GM18505 (cell line): ENCODE measurements at regions not wholly inside any gene's neighbourhood (a gene's known extent, or its start where the extent isn't known, plus 50 kb on each side); places are given as distances from the start of the nearest gene placed in this dataset.

Experiments used
- ATAC-seq: cut with Tn5 transposase; IDR thresholded peaks from one replicate; pipeline ENCODE4 v1.9.1; 2021; ENCODE audit not compliant: unreplicated experiment
- POLR2A ChIP-seq: IDR thresholded peaks from 4 replicates; pipeline ENCODE4 v1.6.1; 2011; ENCODE audit warnings: borderline replicate concordance; ENCODE audit not compliant: insufficient read depth, insufficient read length; ENCODE audit errors: extremely low read depth

- no peak for TF ChIP-seq POLR2A
- ATAC-seq = no peak
These were observed 136.8 kb upstream of the SPAG17 start for GRCh38 chr1:118321840-118322239.

DNA sequence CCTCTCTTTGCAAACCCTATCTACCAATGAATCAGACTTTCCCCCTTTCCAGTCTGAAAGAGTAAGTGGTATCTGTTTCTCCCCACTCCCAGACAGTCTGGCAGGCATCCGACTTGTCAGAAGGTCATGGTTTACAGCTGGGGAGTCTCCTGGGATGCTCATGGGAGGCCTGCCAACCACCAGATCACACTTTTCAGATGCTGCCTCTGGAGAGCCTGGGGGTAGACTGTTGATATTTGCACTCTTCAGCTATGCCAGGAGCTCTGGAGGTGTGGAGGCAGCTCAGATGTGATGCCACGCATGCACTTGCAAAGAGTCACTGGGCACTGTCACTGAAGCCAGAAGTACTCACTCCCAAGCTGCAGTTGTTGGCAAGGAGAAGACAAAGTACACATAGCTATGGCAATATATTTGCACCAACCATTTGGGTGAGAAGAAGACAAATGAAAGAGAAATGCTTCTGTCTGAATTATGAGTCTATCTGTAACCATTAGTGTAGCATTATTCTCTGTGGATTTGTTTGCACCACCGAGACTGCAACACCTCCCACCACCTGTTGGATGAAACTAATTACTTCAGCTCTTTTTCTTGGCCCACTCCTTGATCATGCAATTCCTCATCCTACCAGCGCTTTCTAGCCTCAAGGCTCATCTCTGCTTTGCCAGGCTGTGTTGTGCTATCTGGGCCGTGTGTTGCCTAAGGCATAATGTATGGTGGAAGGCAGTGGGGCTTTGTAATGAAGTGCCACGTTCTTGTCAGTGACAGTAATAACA, 133.0 kb upstream of the SPAG17 start:
- TF ChIP-seq POLR2A = no peak
- no peak for ATAC-seq

DNA sequence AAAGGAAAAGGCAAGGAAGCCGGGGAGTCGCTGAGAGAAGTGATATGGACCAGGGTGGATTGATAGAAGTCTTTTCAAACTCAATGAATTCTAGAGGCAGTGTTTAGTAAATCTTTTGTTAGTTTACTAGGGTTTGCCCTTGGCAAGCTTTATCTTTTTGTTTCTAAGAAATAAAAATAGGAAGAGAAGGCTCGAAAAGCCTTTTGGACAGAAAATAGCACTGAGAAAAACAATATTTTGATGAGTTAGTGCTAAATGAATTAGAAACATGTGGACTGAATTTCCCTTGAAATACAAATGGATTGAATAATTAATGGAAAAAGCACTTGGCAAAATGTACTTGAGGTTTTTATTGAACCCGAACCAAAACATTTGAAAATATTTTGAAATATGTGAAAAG, 121.8 kb upstream of the SPAG17 start:
- TF ChIP-seq POLR2A = no peak
- ATAC-seq = no peak

GRCh38 chr1:118304722-118305359, 119.8 kb upstream of the SPAG17 start:
- TF ChIP-seq POLR2A = no peak
- ATAC-seq = no peak

DNA sequence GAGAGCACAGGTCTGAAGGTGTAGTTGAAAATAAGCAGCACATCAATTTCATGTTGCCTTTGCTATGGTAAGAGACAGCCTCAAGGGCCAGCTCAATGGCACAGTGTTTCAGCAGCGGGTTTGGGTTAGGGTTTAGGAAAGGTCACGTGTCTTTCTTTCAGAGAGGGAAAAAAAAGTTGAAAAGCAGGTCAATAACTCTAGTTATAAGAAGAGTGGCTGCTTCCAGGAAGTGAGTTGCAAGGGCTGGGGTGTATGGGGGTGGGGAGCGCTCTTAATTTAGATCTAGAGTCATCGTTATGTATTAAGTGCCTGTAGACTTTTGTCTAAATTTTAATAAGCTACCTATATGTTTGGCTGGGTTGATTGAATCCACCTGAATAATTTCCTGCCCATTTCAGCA, 118.5 kb upstream of the SPAG17 start:
- no peak for ATAC-seq
- no peak for TF ChIP-seq POLR2A

DNA sequence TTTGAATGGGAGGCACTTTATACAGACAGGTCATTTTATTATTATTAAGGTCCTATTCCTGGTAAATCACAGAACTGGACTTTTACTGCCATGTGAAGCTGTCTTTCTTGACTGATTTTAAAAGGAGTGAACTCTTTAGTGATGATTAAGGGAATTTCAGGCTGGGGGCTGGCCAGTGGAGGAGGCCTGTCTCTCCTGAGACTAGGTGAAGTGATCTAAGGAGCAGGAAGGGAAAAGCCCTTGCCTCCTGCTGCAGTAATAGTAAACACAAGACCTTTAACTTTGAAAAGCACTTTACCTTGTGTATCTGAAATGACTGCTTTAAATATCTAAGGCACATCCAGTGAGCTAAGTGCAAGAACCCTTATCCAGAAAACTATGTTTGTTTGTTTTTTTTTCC, 118.0 kb upstream of the SPAG17 start:
- no peak for ATAC-seq

GRCh38 chr1:118302145-118302544, 117.1 kb upstream of the SPAG17 start:
- TF ChIP-seq POLR2A = no peak

More for the DNA sequence above, 118.0 kb upstream of the SPAG17 start:
- no peak for TF ChIP-seq POLR2A

DNA sequence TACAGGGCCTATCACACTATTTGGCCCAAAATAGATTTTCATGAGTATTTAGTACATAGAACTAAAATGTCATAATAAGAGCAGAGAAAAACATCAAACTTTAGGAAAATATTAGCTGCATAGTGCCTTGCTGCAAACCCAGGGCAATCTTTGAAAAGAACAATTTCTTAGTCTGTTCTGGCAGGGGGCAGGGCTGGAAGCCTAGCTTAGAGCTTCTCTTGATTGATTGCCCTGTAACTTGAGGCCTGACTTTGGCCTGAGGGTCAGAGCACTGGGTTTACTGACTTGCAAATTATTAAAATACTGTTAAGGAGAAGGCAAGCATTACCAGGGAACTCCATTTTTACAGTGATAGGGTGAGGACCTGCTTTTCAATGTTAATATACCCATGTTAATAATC, 115.8 kb upstream of the SPAG17 start:
- TF ChIP-seq POLR2A = no peak
- no peak for ATAC-seq

More at GRCh38 chr1:118302145-118302544, 117.1 kb upstream of the SPAG17 start:
- no peak for ATAC-seq

DNA sequence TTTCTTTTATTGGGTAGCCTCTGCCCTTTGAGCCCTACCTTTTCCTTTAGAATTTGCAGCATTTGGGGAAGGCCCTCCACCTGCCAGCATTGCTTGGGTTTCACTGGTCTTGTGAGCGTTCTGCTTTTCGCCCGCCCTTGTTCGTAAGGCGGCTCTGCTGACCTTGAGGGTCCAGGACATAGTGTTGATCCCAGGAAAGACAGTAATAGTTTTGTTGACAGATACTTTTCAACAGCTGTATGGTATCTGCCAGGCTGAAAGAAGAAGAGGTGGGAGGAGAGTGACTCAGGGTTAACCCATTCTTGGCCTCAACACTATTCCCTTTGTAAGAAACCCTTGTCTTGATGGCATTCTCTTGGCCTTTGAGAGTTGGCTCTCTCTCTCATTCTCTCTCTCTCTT, 113.4 kb upstream of the SPAG17 start:
- no peak for TF ChIP-seq POLR2A
- no peak for ATAC-seq

GRCh38 chr1:118297521-118297920, 112.5 kb upstream of the SPAG17 start:
- no peak for ATAC-seq
- TF ChIP-seq POLR2A = no peak

DNA sequence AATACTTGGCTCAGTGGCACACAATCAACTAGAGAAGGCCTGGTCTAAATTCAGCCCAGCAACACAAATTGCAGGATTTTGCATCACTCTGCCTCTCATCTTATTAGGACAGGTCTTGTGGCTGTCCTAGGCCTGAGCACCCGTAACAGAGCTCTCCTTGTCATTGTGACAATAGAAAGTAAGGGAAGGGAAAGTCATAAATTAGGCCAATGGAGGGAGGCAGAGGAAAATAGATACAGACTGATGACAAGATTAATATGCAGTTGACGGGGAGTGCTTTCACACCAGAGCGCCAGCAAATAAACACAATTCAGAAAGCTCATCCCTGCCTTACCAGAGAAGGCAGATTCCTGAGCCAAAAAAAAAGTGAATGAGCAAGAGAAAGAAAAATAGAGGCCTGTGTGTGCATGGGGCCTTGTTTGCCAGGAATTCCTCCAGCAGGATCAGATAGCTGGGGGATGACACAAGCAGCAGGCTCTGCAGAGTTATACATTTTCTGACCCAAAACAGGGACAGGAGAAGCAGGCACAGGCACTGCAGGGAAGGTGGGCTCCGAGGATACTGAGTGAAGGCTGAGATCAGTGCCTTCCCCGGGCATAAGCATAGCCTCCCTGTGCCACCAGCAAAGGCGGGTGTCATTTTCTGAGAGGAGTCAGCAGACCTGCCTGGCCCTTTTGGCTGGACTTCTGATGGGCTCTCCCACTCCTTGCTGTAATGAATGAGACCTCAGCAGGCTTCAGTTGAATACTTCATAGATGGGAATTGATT, 110.0 kb upstream of the SPAG17 start:
- no peak for TF ChIP-seq POLR2A
- no peak for ATAC-seq

DNA sequence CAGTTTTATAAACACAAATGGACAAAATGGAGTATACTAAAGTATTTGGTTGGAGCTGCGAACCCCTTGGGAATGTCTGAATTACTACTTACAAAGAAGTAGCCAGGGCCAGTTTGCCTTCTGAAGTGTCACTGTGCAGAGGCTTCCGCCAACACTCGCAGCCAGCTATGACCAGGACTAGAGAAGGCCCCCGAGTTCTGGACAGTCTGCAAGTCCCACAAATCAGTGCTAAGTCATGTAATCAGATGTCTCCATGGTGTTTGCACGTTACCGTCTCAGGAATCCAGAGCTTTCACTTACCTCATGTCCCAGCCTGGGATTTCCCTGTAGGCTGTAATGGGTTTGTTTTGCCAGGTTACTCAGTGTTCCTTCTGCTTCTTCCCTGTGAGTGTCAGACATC, 106.6 kb upstream of the SPAG17 start:
- TF ChIP-seq POLR2A = no peak

DNA sequence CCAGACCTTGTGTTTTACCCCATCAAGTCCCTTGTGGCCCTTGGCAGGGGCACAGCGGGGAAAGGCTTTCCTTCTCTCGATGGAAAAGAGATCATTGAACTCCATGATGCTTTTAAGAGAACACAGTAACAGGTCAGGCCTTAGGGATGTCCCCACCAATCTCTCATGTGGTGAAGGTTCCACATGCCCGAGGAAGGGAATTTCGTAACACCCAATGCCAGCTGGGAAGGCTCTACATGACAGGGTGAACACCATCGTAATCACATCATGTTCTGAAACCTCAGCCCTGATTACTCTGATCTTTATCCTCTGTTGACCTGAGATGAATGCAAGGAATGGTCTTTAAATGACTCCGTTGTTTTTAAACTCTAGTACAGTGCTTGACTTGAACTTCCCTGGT, 105.5 kb upstream of the SPAG17 start:
- no peak for TF ChIP-seq POLR2A
- no peak for ATAC-seq

More for the DNA sequence above, 106.6 kb upstream of the SPAG17 start:
- no peak for ATAC-seq
